ENCODE measurements at regions not wholly inside any gene's neighbourhood (a gene's known extent, or its start where the extent isn't known, plus 50 kb on each side); places are given as distances from the start of the nearest gene placed in this dataset.

GRCh38 chr20:12201289-12201991, 283.7 kb downstream of the BTBD3 start:
- Histone ChIP-seq H3K36me3 (no peaks in the 10 kb centered on the region), H3K4me1 (no peaks in the 10 kb centered on the region), H3K27me3 (no peaks in the 10 kb centered on the region), H3K27ac (no peak overlapping the region), H3K9me3 (peaks cover 0 to 7% (median 0%) of the 10 kb centered on the region in 3 donors), H3K4me3 (no peak overlapping the region)
- TF ChIP-seq, protein P1, sequence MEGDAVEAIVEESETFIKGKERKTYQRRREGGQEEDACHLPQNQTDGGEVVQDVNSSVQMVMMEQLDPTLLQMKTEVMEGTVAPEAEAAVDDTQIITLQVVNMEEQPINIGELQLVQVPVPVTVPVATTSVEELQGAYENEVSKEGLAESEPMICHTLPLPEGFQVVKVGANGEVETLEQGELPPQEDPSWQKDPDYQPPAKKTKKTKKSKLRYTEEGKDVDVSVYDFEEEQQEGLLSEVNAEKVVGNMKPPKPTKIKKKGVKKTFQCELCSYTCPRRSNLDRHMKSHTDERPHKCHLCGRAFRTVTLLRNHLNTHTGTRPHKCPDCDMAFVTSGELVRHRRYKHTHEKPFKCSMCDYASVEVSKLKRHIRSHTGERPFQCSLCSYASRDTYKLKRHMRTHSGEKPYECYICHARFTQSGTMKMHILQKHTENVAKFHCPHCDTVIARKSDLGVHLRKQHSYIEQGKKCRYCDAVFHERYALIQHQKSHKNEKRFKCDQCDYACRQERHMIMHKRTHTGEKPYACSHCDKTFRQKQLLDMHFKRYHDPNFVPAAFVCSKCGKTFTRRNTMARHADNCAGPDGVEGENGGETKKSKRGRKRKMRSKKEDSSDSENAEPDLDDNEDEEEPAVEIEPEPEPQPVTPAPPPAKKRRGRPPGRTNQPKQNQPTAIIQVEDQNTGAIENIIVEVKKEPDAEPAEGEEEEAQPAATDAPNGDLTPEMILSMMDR (IDR thresholded peaks at IDR 0.05 in 4 of 5, conservative IDR thresholded peaks at IDR 0.05 in 1 of 5) = no peak
- TF ChIP-seq POLR2A (IDR thresholded peaks at IDR 0.05) = no peak
- in situ Hi-C loops (cut with MboI; ENCODE audit: low sequenced_read_pairs in 4 of 4) = no loop called here
- ATAC-seq (no peak), DNase-seq (no peak)
- intact Hi-C loops (cut with DNase I; ENCODE audit: low total_unique reads) = no loop called here

DNA sequence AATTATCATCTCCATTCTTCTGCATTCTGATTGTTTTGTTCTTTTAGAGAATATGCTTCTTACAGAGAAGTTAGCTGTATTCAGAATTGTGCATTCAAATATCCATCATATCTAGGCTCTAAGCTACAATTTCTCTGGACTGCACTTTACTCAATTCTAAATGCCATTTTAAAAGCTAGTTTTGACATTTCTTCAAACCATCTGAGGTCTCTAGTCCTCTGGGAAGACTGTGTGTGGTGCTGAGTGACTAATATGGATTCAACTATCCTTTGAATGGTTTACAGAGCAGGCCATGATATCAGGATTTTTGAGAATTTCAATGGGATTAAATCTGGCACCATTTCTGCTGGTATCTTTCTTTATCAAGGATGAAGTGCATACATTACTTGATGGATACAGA, 285.7 kb downstream of the BTBD3 start:
- DNase-seq (no peak), ATAC-seq (no peak)
- in situ Hi-C loops (cut with MboI; ENCODE audit: low sequenced_read_pairs in 4 of 4) (no loop called here), intact Hi-C loops (cut with DNase I; ENCODE audit: low total_unique reads) (no loop called here)
- no peaks in the 10 kb centered on the region for H3K4me1 ChIP-seq
- no peak overlapping the region for H3K4me3 ChIP-seq
- H3K27ac ChIP-seq = no peak overlapping the region
- TF ChIP-seq POLR2A (IDR thresholded peaks at IDR 0.05) = no peak
- TF ChIP-seq, protein P1 (IDR thresholded peaks at IDR 0.05 in 4 of 5, conservative IDR thresholded peaks at IDR 0.05 in 1 of 5) = no peak
- peaks cover 0 to 7% (median 0%) of the 10 kb centered on the region in 3 donors for H3K9me3 ChIP-seq
- H3K27me3 ChIP-seq = no peaks in the 10 kb centered on the region
- no peaks in the 10 kb centered on the region for H3K36me3 ChIP-seq

- H3K27ac ChIP-seq = no peak overlapping the region
- no peaks in the 10 kb centered on the region for H3K27me3 ChIP-seq
- in situ Hi-C loops (cut with MboI; ENCODE audit: low sequenced_read_pairs in 4 of 4) = no loop called here
- no peak for TF ChIP-seq POLR2A (IDR thresholded peaks at IDR 0.05)
- TF ChIP-seq, protein P1 (IDR thresholded peaks at IDR 0.05 in 4 of 5, conservative IDR thresholded peaks at IDR 0.05 in 1 of 5) = no peak
- no peaks in the 10 kb centered on the region for H3K4me1 ChIP-seq
- H3K9me3 ChIP-seq = peaks cover 0 to 7% (median 0%) of the 10 kb centered on the region in 3 donors
- H3K36me3 ChIP-seq = no peaks in the 10 kb centered on the region
- intact Hi-C loops (cut with DNase I; ENCODE audit: low total_unique reads) = no loop called here
- ATAC-seq (no peak), DNase-seq (no peak)
- H3K4me3 ChIP-seq = no peak overlapping the region
Observed at GRCh38 chr20:12203981-12204380, 286.3 kb downstream of the BTBD3 start.

DNA sequence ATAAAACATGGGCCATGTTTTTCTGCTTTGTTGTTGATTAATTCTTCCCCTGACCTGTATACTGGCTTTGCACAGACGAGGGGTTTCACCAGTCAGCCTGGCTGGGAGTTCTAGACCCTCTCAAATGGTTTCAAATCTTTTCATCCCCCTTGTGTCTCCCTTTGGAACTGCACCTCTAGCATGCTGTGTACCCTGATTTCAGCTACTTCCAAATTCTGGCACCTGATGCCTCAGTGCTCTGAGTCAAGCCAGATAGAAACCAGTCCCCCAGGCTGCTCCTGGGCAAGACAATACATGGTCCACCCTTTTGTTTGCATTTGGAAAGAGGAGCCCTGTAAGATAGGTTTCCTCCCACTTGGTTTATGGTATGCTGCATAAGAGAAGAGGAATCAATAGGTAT, 290.2 kb downstream of the BTBD3 start:
- H3K4me3 ChIP-seq = no peak overlapping the region
- no peaks in the 10 kb centered on the region for H3K27me3 ChIP-seq
- DNase-seq = no peak
- in situ Hi-C loops (cut with MboI; ENCODE audit: low sequenced_read_pairs in 4 of 4) = no loop called here
- peaks cover 0 to 7% (median 0%) of the 10 kb centered on the region in 3 donors for H3K9me3 ChIP-seq
- intact Hi-C loops (cut with DNase I; ENCODE audit: low total_unique reads) = no loop called here
- no peak for ATAC-seq
- no peak overlapping the region for H3K27ac ChIP-seq
- H3K36me3 ChIP-seq = no peaks in the 10 kb centered on the region
- no peaks in the 10 kb centered on the region for H3K4me1 ChIP-seq
- no peak for TF ChIP-seq POLR2A (IDR thresholded peaks at IDR 0.05)
- TF ChIP-seq, protein P1 (IDR thresholded peaks at IDR 0.05 in 4 of 5, conservative IDR thresholded peaks at IDR 0.05 in 1 of 5) = peak in 1 of 5 experiments; percentile 18

GRCh38 chr20:12210591-12210990, 292.9 kb downstream of the BTBD3 start:
- intact Hi-C loops (cut with DNase I; ENCODE audit: low total_unique reads) (no loop called here), in situ Hi-C loops (cut with MboI; ENCODE audit: low sequenced_read_pairs in 4 of 4) (no loop called here)
- H3K4me1 ChIP-seq = no peaks in the 10 kb centered on the region
- ATAC-seq (no peak), DNase-seq (no peak)
- H3K4me3 ChIP-seq = no peak overlapping the region
- no peaks in the 10 kb centered on the region for H3K27me3 ChIP-seq
- TF ChIP-seq, protein P1 (IDR thresholded peaks at IDR 0.05 in 4 of 5, conservative IDR thresholded peaks at IDR 0.05 in 1 of 5) = no peak
- no peak for TF ChIP-seq POLR2A (IDR thresholded peaks at IDR 0.05)
- H3K27ac ChIP-seq = no peak overlapping the region
- no peaks in the 10 kb centered on the region for H3K9me3 ChIP-seq
- no peaks in the 10 kb centered on the region for H3K36me3 ChIP-seq
